Tibial nerve (tissue), 4 donors: ENCODE measurements at regions not wholly inside any gene's neighbourhood (a gene's known extent, or its start where the extent isn't known, plus 50 kb on each side); places are given as distances from the start of the nearest gene placed in this dataset.

Experiments used
- DNase-seq, 2 donors: peaks; one replicate each; pipeline ENCODE4 v3.0.0-alpha.2; 2019; ENCODE audit warnings: low spot score in 2 of 2
- H3K27ac ChIP-seq, 4 donors: fragments of 200-600 bp; sonication (generic) in 3 of 4; one replicate each; pipeline ENCODE4 v1.5.1; 2017 to 2019; ENCODE audit warnings: mild to moderate bottlenecking in 1 of 4
- H3K27me3 ChIP-seq, 2 donors: fragments of 200-600 bp; sonication (generic) in 1 of 2; one replicate each; pipeline versions ENCODE4 v1.5.1 to v1.6.0; 2017 to 2019
- H3K36me3 ChIP-seq, 3 donors: fragments of 200-600 bp; sonication (generic); one replicate each; pipeline ENCODE4 v1.5.1; 2018 to 2019
- H3K4me1 ChIP-seq, 4 donors: fragments of 200-600 bp; sonication (generic) in 3 of 4; one replicate each; pipeline ENCODE4 v1.5.1; 2017 to 2019
- H3K4me3 ChIP-seq, 4 donors: fragments of 200-600 bp; sonication (generic) in 3 of 4; one replicate each; pipeline ENCODE4 v1.5.1; 2017 to 2019; ENCODE audit warnings: mild to moderate bottlenecking in 1 of 4, moderate library complexity in 1 of 4
- H3K9me3 ChIP-seq, 4 donors: fragments of 200-600 bp; sonication (generic) in 3 of 4; one replicate each; pipeline ENCODE4 v1.5.1; 2017 to 2019
- CTCF ChIP-seq, 5 experiments: fragments of 200-600 bp in 3 of 5; fragments of 450-650 bp in 2 of 5; sonication (generic) in 3 of 5; IDR thresholded peaks; one replicate each; pipeline ENCODE4 v1.5.1; 2016 to 2019; ENCODE audit warnings: antibody characterized with exemption in 5 of 5, mild to moderate bottlenecking in 3 of 5, moderate library complexity in 2 of 5
- EP300 ChIP-seq, 2 donors: sonication (generic); formaldehyde crosslinking; IDR thresholded peaks; one replicate each; pipeline ENCODE4 v1.6.1; 2017; ENCODE audit warnings: antibody characterized with exemption in 2 of 2, mild to moderate bottlenecking in 1 of 2
- POLR2A ChIP-seq, 2 donors: fragments of 450-650 bp; IDR thresholded peaks; one replicate each; pipeline ENCODE4 v1.6.1; 2017; ENCODE audit warnings: antibody characterized with exemption in 2 of 2, mild to moderate bottlenecking in 2 of 2, moderate library complexity in 2 of 2
- WGBS, 2 donors: methylation state at CpG; one replicate each; pipeline ENCODE4 v1.1.5; 2018; 5-methylcytosine and 5-hydroxymethylcytosine counted together

- no peak for TF ChIP-seq CTCF (IDR thresholded peaks at IDR 0.05)
- H3K27me3 ChIP-seq: no peaks in the 10 kb centered on the region
- H3K36me3 ChIP-seq: no peaks in the 10 kb centered on the region
- H3K27ac ChIP-seq: no peak overlapping the region
- no peak overlapping the region for H3K4me3 ChIP-seq
- no peaks in the 10 kb centered on the region for H3K4me1 ChIP-seq
- H3K9me3 ChIP-seq: no peaks in the 10 kb centered on the region
- DNase-seq: no peak
- WGBS, 2 donors: 77 to 86% methylated on average over 2 of the region's 2 CpGs
These were observed 161.3 kb upstream of the EYA4 start for GRCh38 chr6:133079901-133080300.

- TF ChIP-seq CTCF (IDR thresholded peaks at IDR 0.05) (no peak), EP300 (IDR thresholded peaks at IDR 0.05) (no peak), POLR2A (IDR thresholded peaks at IDR 0.05) (no peak)
- no peak overlapping the region for H3K4me3 ChIP-seq
- DNase-seq: no peak
- H3K27me3 ChIP-seq: no peaks in the 10 kb centered on the region
- H3K27ac ChIP-seq: no peak overlapping the region
- no peaks in the 10 kb centered on the region for H3K36me3 ChIP-seq
- H3K9me3 ChIP-seq: no peaks in the 10 kb centered on the region
- 83 to 84% methylated on average over 2 of the region's 2 CpGs for WGBS, 2 donors
- H3K4me1 ChIP-seq: no peaks in the 10 kb centered on the region
These were observed 157.7 kb upstream of the EYA4 start for GRCh38 chr6:133083248-133083967.

GRCh38 chr6:133085471-133085870 is 155.7 kb upstream of the EYA4 start:
- no peak for DNase-seq
- no peak overlapping the region for H3K4me3 ChIP-seq
- no peaks in the 10 kb centered on the region for H3K9me3 ChIP-seq
- H3K27me3 ChIP-seq: no peaks in the 10 kb centered on the region
- no peak overlapping the region for H3K27ac ChIP-seq
- no peak for TF ChIP-seq POLR2A (IDR thresholded peaks at IDR 0.05)
- TF ChIP-seq EP300 (IDR thresholded peaks at IDR 0.05): no peak
- TF ChIP-seq CTCF (IDR thresholded peaks at IDR 0.05): no peak
- no peaks in the 10 kb centered on the region for H3K36me3 ChIP-seq
- no peaks in the 10 kb centered on the region for H3K4me1 ChIP-seq
- 74 to 78% methylated on average over 1 of the region's 1 CpG for WGBS, 2 donors

GRCh38 chr6:133085896-133086295 is 155.3 kb upstream of the EYA4 start:
- H3K36me3 ChIP-seq: no peaks in the 10 kb centered on the region
- H3K27me3 ChIP-seq: no peaks in the 10 kb centered on the region
- no peaks in the 10 kb centered on the region for H3K9me3 ChIP-seq
- no peak for TF ChIP-seq CTCF (IDR thresholded peaks at IDR 0.05)
- TF ChIP-seq EP300 (IDR thresholded peaks at IDR 0.05): no peak
- no peak for TF ChIP-seq POLR2A (IDR thresholded peaks at IDR 0.05)
- WGBS, 2 donors: 33 to 38% methylated on average over 2 of the region's 2 CpGs
- no peak for DNase-seq
- no peak overlapping the region for H3K4me3 ChIP-seq
- no peak overlapping the region for H3K27ac ChIP-seq
- no peaks in the 10 kb centered on the region for H3K4me1 ChIP-seq

GRCh38 chr6:133088931-133089695 is 152.0 kb upstream of the EYA4 start:
- H3K4me1 ChIP-seq: no peaks in the 10 kb centered on the region
- H3K36me3 ChIP-seq: no peaks in the 10 kb centered on the region
- WGBS, 2 donors: 82 to 91% methylated on average over 5 of the region's 5 CpGs
- no peak for TF ChIP-seq POLR2A (IDR thresholded peaks at IDR 0.05)
- TF ChIP-seq EP300 (IDR thresholded peaks at IDR 0.05): no peak
- TF ChIP-seq CTCF (IDR thresholded peaks at IDR 0.05): no peak
- H3K4me3 ChIP-seq: no peak overlapping the region
- no peak for DNase-seq
- no peaks in the 10 kb centered on the region for H3K9me3 ChIP-seq
- no peaks in the 10 kb centered on the region for H3K27me3 ChIP-seq
- H3K27ac ChIP-seq: no peak overlapping the region
